ENCODE measurements at regions not wholly inside any gene's neighbourhood (a gene's known extent, or its start where the extent isn't known, plus 50 kb on each side); places are given as distances from the start of the nearest gene placed in this dataset.
A peak's percentile ranks its signal among the peaks of the same experiment; 100 is the strongest.

DNA sequence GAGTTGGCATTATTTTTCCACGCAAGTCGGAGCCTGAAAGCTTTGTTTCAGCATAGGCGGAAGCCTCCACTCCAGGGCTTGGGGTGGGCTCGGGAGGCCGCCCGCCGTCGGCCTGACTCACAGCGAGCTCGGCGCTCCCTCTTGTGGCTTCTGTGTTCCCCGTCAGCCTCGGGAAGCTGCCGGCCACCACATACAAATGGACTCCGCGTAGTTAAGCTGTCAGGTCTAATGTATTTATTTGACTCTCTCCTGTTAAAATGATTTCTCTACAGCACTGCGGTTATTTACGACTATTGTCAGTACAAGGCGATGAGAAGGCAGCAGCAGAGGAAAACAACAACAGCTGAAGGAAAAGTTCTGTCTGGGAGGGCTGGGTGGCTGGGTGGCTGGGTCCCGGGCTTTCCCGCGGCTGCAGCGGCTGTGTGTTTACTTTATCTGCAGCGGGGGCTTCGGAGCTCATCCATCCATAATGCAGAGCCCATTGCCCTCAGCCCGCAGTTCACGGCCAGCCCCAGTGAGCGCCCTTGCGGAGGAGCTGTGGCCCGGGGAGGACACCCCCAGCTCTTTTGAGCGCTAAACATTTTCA, 375.7 kb upstream of the CAMK1G start:
- no peak for DNase-seq

DNA sequence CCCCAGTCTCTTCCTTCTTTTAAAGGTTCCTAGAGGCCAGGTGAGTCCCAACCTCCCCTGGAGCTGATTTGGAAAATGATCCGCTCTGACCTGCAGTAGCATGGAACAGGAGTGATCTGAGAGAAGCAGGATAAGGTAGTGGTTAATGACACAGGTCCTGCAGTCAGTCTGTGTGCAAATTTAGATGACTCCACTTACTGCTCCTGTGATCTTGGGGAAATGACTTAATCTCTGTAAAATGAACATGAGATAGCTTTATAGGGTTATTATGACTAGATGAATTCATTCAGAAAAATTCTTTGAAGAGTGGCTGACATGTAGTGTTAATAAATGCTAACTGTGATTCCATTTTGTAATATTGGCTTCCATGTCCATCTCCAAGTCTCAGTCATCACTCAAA, 374.9 kb upstream of the CAMK1G start:
- no peak for DNase-seq

DNA sequence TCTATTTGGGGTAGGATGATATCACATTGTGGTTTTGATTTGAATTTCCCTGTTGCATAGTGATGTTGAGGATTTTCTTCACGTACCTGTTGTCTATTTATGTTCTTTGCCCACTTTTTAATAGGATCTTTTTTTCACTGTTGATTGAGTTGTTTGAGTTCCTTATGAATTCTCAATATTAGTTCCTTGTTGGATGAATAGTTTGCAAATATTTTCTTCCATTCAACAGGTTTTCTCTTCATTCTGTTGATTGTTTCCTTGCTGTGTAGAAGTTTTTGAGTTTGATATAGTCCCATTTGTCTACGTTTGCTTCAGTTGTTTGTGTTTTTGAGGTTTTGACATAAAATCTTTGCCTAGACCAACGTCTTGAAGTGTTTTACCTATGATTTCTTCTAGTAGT, 369.5 kb upstream of the CAMK1G start:
- no peak for DNase-seq

DNA sequence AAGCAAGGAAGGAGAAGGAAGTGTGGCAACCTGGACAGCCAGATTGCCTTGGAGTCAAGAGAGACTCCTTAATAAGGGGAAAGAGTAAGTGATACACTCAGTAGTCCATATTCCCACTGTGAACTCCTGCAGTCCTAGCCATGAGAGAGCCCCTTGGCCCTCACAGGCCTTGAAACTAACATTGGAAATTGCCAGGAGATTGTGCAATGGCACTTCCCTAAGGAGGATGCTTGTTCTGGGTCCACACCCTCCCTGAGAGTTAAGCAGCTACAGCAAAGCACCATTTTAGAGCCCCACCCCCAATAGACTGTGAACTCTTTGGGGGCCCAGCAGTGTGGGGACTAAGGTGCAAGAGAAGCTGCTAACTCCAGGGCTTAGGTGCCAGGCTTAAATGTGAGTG, 367.7 kb upstream of the CAMK1G start:
- no peak for DNase-seq

DNA sequence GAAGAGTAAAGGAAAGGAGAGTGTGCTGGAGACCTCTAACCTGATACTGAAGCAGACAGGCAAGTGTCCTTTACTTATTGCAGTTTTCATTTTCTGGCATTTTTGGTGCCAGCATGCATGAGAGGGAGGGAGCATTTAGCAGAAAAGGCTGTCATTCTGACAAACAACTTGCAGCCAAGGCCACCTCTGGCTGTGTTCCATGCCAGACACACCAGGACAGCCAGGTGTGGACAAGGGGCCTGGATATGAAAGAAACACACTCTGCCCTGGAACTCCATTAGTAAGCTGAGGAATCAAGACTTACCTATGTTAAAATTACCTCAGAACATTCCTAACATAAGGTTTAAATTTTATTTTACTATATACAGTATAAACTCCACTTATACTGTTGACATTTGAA, 365.4 kb upstream of the CAMK1G start:
- DNase-seq, result no peak

DNA sequence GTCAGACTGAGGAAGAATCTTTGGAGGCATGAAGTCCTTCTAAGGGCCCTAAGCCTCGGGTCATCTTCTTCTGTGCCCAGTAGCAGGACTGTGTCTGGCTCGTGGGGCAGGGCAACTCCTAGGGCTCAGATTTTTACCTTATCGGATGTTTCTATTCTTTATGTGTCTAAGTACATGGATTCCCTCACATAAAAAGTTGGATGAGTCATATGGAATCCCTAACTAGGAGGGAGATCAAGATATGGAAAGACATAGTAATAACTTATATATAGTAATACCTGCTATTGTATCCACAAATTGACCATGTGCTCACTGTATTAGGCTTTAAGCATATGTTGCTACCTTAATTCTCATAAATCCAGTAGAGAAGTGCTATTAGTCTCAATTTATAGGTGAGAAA, 364.5 kb upstream of the CAMK1G start:
- DNase-seq, result no peak

DNA sequence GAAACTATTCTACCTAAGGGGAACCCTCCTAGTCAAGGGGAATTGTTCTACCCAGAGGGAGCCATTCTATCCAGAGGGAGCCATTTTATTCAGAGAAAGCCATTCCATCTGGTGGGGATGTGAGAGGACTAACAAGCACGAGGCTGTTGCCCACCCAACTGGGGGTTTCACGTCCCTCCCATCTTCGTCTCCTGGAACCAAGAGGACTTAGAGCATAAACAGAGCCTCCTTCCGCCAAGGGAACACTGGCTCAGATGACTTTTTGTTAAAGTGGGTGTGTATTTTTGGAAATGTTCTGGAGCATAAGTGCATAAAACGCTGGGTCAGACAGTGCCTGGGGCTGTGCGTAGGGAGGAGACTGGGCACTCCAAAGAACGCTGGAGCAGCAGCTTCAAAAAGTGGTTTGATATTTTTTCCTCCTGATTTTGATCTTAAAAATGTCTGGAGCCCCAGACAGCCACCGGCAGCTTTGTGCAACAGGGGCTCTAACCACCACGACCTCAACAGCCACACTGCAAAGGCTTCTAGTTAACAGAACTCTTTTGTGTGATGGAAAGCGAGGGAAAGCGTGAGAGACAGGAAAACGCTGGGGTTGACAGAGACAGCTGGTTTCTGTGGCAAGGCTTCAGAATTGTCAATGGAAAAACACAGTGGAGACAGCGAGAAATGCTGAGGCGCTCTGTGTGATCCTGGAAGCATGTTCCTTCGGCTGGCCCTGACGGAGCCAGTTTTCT, 363.6 kb upstream of the CAMK1G start:
- DNase-seq, result no peak

DNA sequence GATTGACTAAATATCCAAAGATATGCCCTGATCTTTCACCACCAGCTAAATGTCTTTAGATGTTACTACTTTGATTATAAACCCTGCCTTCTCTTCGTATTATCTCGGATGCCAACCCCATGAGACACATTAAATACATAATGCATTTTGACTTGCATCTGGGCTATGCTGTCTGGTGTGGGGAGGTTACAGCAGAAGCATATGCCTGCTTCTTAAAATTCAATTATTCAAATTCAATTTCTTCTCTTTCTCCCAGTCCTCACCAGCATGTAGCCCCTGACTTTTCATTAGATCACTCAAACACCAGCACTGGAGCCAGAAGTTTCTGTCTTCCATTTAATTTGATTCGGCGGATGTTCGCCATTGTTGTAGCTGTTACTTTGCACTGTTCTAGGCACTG, 360.7 kb upstream of the CAMK1G start:
- no peak for DNase-seq

DNA sequence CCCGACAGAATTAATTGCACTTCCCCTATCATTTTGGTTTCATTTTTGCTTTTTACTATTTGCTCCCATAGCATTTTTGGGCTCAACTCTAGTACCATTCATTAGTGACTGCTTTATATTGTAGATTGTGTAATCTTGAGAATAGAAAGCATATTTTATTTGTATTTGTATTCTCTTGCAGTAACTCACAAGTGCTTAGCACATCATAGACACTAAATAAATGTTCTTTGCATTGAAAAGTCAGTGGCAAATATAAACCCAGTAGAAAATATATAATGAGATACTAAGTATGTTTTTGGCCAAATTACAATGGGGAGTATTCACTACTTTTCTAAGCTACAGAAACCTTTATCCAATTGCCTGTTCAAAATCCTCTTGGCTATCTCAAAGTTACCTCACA, 359.7 kb upstream of the CAMK1G start:
- no peak for DNase-seq

DNA sequence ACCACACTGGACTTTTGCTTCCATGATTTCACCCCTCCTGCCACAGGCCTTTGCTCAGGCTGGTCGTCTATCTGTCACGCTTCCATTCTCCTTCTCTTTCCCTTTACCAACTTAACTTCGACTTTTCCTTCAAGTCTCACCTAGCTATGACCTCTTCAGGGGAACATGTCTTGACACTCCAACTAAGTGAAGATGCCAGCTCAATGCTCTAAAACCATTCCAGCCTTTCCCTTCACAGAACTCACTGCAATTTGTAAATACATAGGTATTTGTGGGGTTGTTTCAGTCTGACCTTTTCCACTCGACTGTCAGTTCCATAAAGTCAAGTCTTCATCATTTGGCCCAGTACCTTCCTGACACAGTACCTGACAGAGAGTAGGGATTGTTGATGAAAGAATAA, 358.6 kb upstream of the CAMK1G start:
- no peak for DNase-seq

DNA sequence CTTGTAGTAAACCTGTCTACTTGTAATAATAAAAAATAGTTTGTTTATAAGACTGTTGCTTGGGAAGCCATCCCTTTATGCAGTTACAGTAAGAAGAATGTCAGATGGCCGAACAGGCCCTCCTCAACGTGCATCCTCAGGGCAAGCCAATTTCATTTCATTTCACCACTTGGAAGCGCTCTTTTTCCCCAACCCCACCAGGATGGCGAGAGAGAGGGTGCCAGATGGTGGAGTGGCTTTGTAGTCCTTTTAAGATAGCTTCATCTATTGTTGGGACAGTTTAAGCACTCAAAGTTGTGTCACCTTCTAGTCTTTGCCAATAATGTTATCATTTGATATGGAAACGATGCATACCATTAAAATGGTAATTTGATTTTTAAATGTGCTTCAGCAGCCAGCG, 356.3 kb upstream of the CAMK1G start:
- DNase-seq, result no peak

DNA sequence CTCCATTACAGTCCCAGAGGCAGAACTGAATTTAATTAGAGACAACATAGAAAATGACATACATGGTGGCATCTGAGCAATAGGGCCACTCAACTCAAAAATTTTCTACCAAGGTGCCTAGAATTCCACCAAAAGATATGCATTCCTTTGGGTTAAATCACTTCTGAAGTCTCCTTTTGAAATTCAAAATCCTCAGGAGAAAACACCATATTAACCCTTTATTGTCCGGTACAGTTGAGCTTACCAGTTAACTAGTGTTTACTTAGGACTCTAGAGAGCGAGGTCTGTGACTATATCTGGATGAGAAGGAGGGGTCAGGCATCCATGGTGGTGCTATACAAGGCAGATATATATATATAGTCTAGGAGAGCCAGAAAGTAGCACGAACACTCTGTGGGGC, 355.6 kb upstream of the CAMK1G start:
- no peak for DNase-seq

DNA sequence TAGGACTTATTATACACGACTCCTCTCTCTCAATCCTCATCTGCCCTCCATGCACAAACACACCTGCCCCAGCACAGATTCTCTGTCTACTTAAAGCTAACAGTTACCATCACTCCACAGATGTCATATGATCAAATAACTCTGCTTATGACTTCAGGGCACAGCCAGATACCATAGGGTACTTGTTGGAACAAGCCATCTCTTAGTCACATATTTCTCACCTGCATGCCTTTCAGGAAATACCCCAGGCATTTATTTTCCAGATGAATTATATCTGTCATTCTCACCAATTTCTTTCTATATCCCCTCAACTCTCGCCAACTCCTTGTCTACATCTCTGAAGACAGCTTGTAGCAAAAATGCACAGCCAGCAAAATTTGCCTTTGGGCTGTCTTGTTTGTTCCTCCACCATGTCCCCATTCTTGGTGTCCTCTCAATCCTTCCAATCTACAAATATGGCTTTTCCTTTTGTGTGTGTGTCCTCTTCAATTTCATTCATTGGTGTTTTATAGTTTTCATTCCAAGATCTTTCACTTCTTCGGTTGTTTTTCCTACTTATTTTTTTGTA, 353.9 kb upstream of the CAMK1G start:
- no peak for DNase-seq

DNA sequence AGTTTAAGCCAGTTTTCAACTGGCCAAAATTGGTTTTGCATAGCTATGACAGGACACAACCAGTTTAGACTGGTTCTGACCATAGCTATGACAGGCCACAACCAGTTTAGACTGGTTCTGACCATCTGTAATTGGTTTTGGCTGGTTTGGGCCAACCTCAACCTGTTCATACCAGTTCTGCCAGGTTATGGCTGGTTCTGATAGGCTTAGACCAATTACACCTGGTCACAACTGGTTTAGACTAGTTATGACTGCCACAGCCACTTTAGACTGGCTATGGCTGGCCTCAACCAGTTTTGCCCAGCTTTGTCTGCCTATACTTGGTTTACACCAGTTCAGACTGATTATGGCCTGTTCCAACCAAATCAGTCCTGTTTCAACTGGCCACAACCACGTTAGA, 353.2 kb upstream of the CAMK1G start:
- no peak for DNase-seq

DNA sequence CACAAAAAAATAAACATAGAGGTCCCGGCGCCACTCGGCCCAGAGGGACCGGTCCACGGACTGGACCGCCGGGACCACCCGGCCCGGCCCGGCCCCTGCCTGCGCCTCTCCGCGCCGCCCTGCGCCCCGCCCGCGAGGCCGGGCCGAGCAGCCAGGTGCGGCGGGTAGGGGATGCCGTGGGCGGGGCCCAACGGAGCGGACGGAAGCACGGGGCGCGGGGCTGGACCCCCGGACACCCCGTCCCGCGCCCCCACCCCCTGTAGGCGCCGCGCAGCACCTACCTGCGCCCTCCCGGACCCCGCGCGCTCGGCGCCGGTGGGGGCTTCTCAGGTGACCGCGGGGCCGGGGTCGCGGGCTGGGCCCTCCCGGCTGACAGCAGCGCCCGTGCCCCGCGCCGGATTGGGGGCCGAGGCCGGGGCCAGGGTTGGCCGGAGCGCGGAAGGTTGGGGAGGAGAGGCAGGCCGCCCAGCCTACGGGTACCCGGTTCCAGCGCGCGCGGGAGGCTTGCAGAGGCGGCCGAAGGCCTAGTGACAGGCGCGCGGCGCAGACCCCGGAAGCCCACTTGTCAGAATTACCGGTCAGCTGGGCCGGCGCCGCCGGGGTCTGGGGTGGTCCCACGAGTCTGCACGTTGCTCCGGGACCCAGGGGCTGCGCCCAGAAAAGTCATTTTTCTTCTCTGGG, 351.9 kb upstream of the CAMK1G start:
- DNase-seq, result no peak

DNA sequence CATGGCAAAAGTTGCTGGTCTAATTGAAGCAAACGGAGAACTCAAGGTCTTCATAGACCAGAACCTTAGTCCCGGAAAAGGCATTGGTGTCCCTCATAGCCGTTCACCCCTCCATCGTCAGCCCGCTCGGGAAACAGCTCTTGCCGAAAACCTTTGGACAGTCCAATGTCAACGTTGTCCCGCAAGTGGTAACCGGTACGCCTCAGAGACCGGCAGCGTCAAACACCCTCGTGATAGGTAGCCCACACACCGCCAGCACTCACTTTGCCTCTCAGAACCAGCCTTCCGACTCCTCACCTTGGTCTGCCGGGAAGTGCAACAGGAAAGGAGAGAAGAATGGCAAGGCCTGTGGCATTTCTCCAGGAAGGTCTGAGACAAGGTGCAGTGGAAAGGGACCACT, 351.3 kb upstream of the CAMK1G start:
- DNase-seq, result no peak

DNA sequence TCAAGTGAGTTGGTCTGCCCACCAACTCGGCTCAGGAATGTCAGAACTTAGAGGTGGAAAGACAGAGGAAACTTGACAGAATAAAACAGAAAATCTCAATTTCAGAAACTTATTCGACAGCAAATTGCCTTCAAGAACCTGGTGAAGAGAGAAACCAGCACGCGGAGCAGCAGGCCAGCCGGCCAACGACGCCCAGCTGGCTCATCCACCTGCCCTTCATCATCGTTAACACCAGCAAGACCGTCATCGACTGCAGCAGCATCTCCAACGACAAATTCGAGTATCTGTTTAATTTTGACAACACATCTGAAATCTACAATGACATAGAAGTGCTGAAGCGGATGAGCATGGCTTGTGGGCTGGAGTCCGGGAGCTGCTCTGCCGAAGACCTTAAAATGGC, 350.8 kb upstream of the CAMK1G start:
- DNase-seq, result no peak

DNA sequence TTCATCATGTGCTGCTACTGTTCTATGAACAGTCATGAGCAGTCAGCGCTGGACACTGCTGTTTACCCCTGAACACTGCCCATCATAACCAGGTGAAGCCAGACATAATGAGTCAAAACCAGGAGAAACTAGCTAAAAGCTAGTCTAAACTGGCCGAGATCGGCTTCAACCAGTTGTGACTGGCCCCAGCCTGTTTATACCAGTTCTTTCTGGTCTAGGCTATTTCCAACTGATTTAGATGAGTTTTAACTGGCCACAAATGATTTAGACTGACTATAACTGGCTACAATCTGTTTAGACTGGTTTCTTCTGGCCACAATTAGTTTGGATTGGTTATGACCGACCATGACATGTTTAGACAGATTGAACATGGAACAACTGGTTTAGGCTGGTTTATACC, 348.3 kb upstream of the CAMK1G start:
- DNase-seq, result no peak

DNA sequence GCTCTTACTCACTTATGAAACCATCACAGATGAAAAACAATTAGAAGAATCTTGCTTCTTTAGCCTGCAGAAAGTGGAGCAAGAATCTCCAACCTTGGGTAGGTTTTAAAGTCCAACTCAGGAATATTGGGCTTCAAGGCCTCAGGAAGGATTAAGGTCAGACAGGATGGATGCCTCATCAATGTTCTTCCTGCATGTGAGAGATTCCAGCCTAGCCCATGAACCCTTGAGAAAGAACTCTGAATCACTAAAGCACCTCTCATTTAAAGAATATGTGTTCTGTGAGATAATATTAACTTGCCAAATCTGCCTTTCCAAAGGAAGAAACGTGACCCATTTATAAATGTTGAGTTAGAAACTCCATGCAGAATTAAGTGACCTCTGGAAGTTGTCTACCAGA, 345.2 kb upstream of the CAMK1G start:
- DNase-seq, result no peak

DNA sequence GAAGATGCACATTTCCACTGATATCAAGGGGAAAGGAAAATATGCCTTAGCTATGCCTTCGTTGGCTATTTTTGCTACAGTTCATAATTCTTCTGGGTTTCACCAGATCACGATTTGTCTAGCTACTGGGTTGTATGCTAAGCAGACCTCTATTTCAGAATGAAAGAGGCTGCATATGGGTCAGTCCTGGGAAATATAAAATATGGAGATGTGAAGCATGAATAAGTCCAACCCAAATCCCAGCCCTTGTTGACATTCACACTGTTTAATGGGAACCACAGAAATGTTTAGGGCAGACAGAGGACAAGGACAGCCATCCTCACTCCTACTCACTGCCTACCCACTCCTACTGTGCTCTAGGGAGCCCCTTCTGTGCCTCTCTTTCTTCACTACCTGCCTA, 343.2 kb upstream of the CAMK1G start:
- DNase-seq, result no peak

DNA sequence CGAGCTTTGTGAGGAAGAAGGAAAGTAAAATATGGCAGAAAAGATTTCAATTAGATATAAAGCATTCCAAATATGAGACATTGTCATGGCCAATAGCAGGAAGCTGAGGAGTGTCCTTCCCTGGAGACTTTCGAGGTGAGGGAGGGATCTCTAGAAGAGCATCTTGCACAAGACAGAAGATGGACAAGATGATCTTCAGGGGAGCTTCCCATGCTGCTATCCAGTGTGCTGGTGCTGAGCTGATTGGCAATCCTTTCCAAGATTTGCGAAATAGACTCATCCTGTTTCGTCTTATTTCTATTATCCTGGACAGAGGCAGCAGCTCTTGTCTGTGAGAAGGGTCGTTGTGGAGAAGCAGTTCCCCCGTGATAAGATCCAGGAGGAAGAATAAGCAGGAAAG, 342.0 kb upstream of the CAMK1G start:
- no peak for DNase-seq

DNA sequence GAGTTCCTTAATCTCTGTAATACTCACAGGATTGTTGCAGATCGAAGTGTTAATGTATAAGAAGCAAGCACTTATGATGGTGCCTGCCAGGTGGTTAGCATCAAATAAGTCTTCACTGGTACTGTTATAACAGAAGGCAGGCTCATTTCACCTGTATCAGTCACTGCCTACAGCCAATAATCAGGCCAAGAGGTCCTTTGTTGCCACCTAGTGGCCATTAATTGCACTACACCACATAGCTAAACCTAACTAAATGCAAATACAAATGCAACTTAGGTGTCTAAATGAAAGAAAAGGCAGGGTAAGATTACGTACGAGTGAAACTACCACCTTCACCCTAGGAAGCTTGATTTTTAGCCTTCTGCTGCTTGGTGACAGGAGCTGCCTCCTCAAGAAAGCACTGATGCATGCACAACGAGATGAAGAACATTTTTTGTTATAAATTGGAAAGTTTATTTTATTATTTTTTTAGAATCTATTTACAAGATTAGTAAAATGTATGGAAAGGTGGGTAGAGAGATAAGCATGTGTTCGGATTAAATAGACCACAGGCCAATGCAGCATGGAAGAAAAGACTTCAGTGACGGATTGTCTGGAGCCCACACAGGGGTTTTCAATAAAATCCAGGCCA, 334.8 kb upstream of the CAMK1G start:
- DNase-seq, result peak; percentile 5

DNA sequence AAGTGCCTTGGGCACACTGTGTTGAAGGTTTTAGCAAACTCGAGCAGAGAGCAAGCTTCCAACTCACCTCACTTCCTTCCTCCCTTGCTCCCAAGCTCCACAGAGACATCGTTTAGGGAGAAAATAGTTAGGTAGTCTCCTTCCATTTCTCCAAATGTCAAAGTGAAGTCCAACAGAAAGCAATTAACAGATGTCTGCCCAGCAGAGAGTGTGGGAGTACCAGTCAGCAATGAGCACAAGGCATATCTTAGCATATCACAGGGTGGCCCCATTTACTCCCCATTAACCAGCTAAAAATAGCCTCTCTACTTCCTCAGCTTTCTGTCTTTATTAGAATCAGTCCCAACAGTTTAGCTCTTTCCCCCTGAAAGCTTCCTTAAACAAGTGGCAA, 334.2 kb upstream of the CAMK1G start:
- no peak for DNase-seq
